ENCODE measurements at regions not wholly inside any gene's neighbourhood (a gene's known extent, or its start where the extent isn't known, plus 50 kb on each side); places are given as distances from the start of the nearest gene placed in this dataset.
"Not testable (repeated sequence)": the region's sequence is repeated elsewhere in the genome, so short reads cannot be mapped to it uniquely, and the experiment has no call there.

- DNase-seq = not testable (repeated sequence)
Measured at GRCh38 chr7:114077158-114077524, 158.3 kb upstream of the PPP1R3A start.

- DNase-seq = not testable (repeated sequence)
Measured at GRCh38 chr7:114076392-114077157, 157.8 kb upstream of the PPP1R3A start.

GRCh38 chr7:114073701-114074100 lies 154.9 kb upstream of the PPP1R3A start:
- no peak for DNase-seq

- DNase-seq = no peak
Measured at GRCh38 chr7:114070246-114070645, 151.4 kb upstream of the PPP1R3A start.

GRCh38 chr7:114062810-114063209 lies 144.0 kb upstream of the PPP1R3A start:
- no peak for DNase-seq

- no peak for DNase-seq
Measured at GRCh38 chr7:114051871-114052331, 133.1 kb upstream of the PPP1R3A start.

- no peak for DNase-seq
Measured at GRCh38 chr7:114050571-114050970, 131.8 kb upstream of the PPP1R3A start.

- DNase-seq = no peak
Measured at GRCh38 chr7:114048386-114049235, 129.8 kb upstream of the PPP1R3A start.

- no peak for DNase-seq
Measured at GRCh38 chr7:114047889-114048288, 129.1 kb upstream of the PPP1R3A start.

- no peak for DNase-seq
Measured at GRCh38 chr7:114033475-114033874, 114.7 kb upstream of the PPP1R3A start.

GRCh38 chr7:114026486-114027089 lies 107.8 kb upstream of the PPP1R3A start:
- DNase-seq = no peak

GRCh38 chr7:114021135-114021534 lies 102.3 kb upstream of the PPP1R3A start:
- DNase-seq = no peak

- no peak for DNase-seq
Measured at GRCh38 chr7:114008696-114009095, 89.9 kb upstream of the PPP1R3A start.

- no peak for DNase-seq
Measured at GRCh38 chr7:114007386-114007785, 88.6 kb upstream of the PPP1R3A start.

- DNase-seq = no peak
Measured at GRCh38 chr7:113998934-113999333, 80.1 kb upstream of the PPP1R3A start.

GRCh38 chr7:113996405-113996804 lies 77.6 kb upstream of the PPP1R3A start:
- no peak for DNase-seq

- no peak for DNase-seq
Measured at GRCh38 chr7:113986216-113986615, 67.4 kb upstream of the PPP1R3A start.

- no peak for DNase-seq
Measured at GRCh38 chr7:113976508-113976907, 57.7 kb upstream of the PPP1R3A start.

- no peak for DNase-seq
Measured at GRCh38 chr7:113968713-113969112, 49.9 kb upstream of the PPP1R3A start.
